K562 (cell line): ENCODE measurements at regions not wholly inside any gene's neighbourhood (a gene's known extent, or its start where the extent isn't known, plus 50 kb on each side); places are given as distances from the start of the nearest gene placed in this dataset.

Experiments used
- ATAC-seq: fragments of 200-7000 bp; cut with Tn5 transposase; 3 replicates; pipeline ENCODE4 v1.9.1; 2020; ENCODE audit warnings: moderate library complexity
- BruUV-seq: library from RNA; stranded (reverse); fragments of 400-500 nt; replicated peaks from 2 replicates; lab custom pipeline; 2021; lab: Mats Ljungman, UMichigan
- CTCF ChIA-PET: fragments of 300-600 bp; formaldehyde crosslinking; extraction: SDS; loops from one replicate; lab custom pipeline; 2021; ENCODE audit warnings: low intra/inter-chr PET ratio; lab: Yijun Ruan, JAX
- POLR2A ChIA-PET: fragments of 300-600, 350-650 bp; sonication (Branson Sonifier 250); formaldehyde crosslinking; extraction: SDS; loops from one replicate; lab custom pipeline; 2021; ENCODE audit warnings: antibody characterized with exemption, inconsistent platforms; lab: Yijun Ruan, JAX
- DNase-seq, 4 experiments: peaks; one replicate each; pipeline versions ENCODE4 v3.0.0 to v3.0.0-alpha.2; 2011 to 2018; ENCODE audit warnings: low spot score in 3 of 4, mixed read lengths in 3 of 4; ENCODE audit errors: extremely low read depth in 1 of 4
- FAIRE-seq: peaks from 2 replicates; lab custom pipeline; 2011; peaks lifted over from hg19 to GRCh38; lab: Jason Lieb, UNC
- H2AFZ ChIP-seq: 2 replicates; pipeline ENCODE4 v1.6.0; 2011; ENCODE audit warnings: low read depth, low read length, control low read depth, inconsistent platforms
- H3K27ac ChIP-seq: fragments of 200-600 bp; 3 replicates; pipeline ENCODE4 v1.8.0; 2011; ENCODE audit warnings: low read depth, mild to moderate bottlenecking, control low read depth, inconsistent platforms, low read length, moderate library complexity, mixed read lengths; ENCODE audit errors: extremely low read depth
- H3K27me3 ChIP-seq, 2 experiments: fragments of 300-600 bp in 1 of 2; 2 replicates in 1 of 2; 3 replicates in 1 of 2; pipeline versions ENCODE4 v1.6.0 to v1.8.0; 2011; ENCODE audit warnings: inconsistent platforms in 2 of 2, low read length in 2 of 2, mild to moderate bottlenecking in 1 of 2, mixed read lengths in 1 of 2, moderate library complexity in 1 of 2; ENCODE audit not compliant: control insufficient read depth in 2 of 2, insufficient read depth in 2 of 2
- H3K36me3 ChIP-seq: fragments of 300-600 bp; 3 replicates; pipeline ENCODE4 v1.8.0; 2011; ENCODE audit warnings: mild to moderate bottlenecking, low read length, inconsistent platforms; ENCODE audit not compliant: control insufficient read depth, insufficient read depth
- H3K4me1 ChIP-seq, 2 experiments: fragments of 200-600 bp in 1 of 2; replicated peaks in 1 of 2; 2 replicates in 1 of 2; 3 replicates in 1 of 2; pipeline versions ENCODE4 v1.5.1 to v1.8.0; 2011; ENCODE audit warnings: inconsistent platforms in 2 of 2, low read length in 2 of 2, mild to moderate bottlenecking in 1 of 2, mixed read lengths in 1 of 2, moderate library complexity in 1 of 2; ENCODE audit not compliant: control insufficient read depth in 2 of 2, insufficient read depth in 2 of 2
- H3K4me2 ChIP-seq: 2 replicates; pipeline ENCODE4 v1.6.1; 2011; ENCODE audit warnings: low read length, control low read depth, inconsistent platforms, mixed read lengths; ENCODE audit not compliant: insufficient read depth
- H3K4me3 ChIP-seq: fragments of 200-600 bp; sonication (generic), shearing (Covaris generic); 2 replicates; pipeline ENCODE4 v1.5.1; 2016; ENCODE audit warnings: control low read depth, inconsistent platforms
- H3K79me2 ChIP-seq: fragments of 200-600 bp; 3 replicates; pipeline ENCODE4 v1.8.0; 2011; ENCODE audit warnings: low read length, inconsistent platforms; ENCODE audit not compliant: control insufficient read depth, insufficient read depth
- H3K9ac ChIP-seq, 2 experiments: 2 replicates each; pipeline versions ENCODE4 v1.6.0 to v1.6.1; 2011; ENCODE audit warnings: low read depth in 2 of 2, low read length in 2 of 2, control low read depth in 1 of 2, inconsistent platforms in 1 of 2, mild to moderate bottlenecking in 1 of 2, mixed read lengths in 1 of 2; ENCODE audit not compliant: insufficient read depth in 1 of 2
- H3K9me1 ChIP-seq: one replicate; pipeline ENCODE4 v1.6.0; 2011; ENCODE audit warnings: inconsistent platforms, mild to moderate bottlenecking, low read length, moderate library complexity; ENCODE audit not compliant: control insufficient read depth, insufficient read depth
- H3K9me3 ChIP-seq: replicated peaks from 2 replicates; pipeline ENCODE4 v1.5.1; 2011; ENCODE audit warnings: low read depth, low read length, inconsistent platforms; ENCODE audit not compliant: control insufficient read depth, insufficient read depth
- H4K20me1 ChIP-seq: replicated peaks from 2 replicates; pipeline ENCODE4 v1.6.1; 2011; ENCODE audit warnings: low read length, inconsistent platforms, mixed read lengths; ENCODE audit not compliant: control insufficient read depth, insufficient read depth
- PBX2 ChIP-seq, 2 experiments: IDR thresholded peaks in 1 of 2; conservative IDR thresholded peaks in 1 of 2; 2 replicates each; pipeline ENCODE4 v1.6.1; 2016; ENCODE audit warnings: low read depth in 2 of 2, mild to moderate bottlenecking in 1 of 2, missing compliant biosample characterization in 1 of 2, missing genetic modification characterization in 1 of 2, moderate library complexity in 1 of 2
- ZNF263 ChIP-seq: sonication (generic); formaldehyde crosslinking; IDR thresholded peaks from 2 replicates; pipeline ENCODE4 v1.8.0; 2022; ENCODE audit warnings: mild to moderate bottlenecking, missing genetic modification reagents, borderline replicate concordance
- WGBS: fragments of 100-300 bp; shearing (Covaris generic); methylation state at CpG from one replicate; pipeline ENCODE4 v1.1.6; 2016; ENCODE audit warnings: low coverage, mixed read lengths; ENCODE audit not compliant: insufficient coverage; ENCODE audit errors: missing lambda C conversion rate; 5-methylcytosine and 5-hydroxymethylcytosine counted together
- in situ Hi-C: fragments of 300-500 bp; cut with MboI; formaldehyde crosslinking; loops from 4 replicates; pipeline ENCODE4 v1.15.0; 2018; ENCODE audit warnings: inconsistent platforms, mixed read lengths
- intact Hi-C: fragments of 100-400 bp; cut with micrococcal nuclease; formaldehyde crosslinking; loops from 2 replicates; pipeline ENCODE4 v1.14.2; 2022

GRCh38 chr10:20995123-20995987, 98.2 kb upstream of the NEBL start:
- FAIRE-seq, result no peak
- no TSS peak for BruUV-seq

More at GRCh38 chr10:20995123-20995987, 98.2 kb upstream of the NEBL start:
- Histone ChIP-seq H3K27ac (no peak overlapping the region), H3K9ac (no peak overlapping the region), H2AFZ (no peak overlapping the region; the same call in 1 of the 2 replicates), H3K27me3 (no peaks in the 10 kb centered on the region), H4K20me1 (no peaks in the 10 kb centered on the region), H3K9me1 (no peaks in the 10 kb centered on the region), H3K4me1 (0 out of 5 replicates have a peak, but pooled peaks cover 0 to 5% of the 10 kb centered on the region in 2 experiments), H3K79me2 (no peaks in the 10 kb centered on the region), H3K4me3 (no peak overlapping the region), H3K36me3 (no peaks in the 10 kb centered on the region), H3K9me3 (no peaks in the 10 kb centered on the region), H3K4me2 (no peak overlapping the region)
- no peak for ATAC-seq
- CTCF ChIA-PET, result no interaction called here
- TF ChIP-seq PBX2 (CRISPR knock-in tag; IDR thresholded peaks at IDR 0.05; ENCODE audit: low read depth) (no peak), PBX2 (tag; conservative IDR thresholded peaks at IDR 0.05; ENCODE audit: low read depth) (0 out of 2 replicates have a peak, but pooled peaks have one; percentile 16), ZNF263 (no peak)
- no peak for DNase-seq
- POLR2A ChIA-PET, result interaction anchor here (0.6 kb wide), 1 partner anchor 1384 kb away, joined by 3 read pairs; no protein-coding TSS in a partner anchor
- in situ Hi-C loops (no loop called here), intact Hi-C loops (no loop called here)
- WGBS, result 28% methylated on average over 14 of the region's 14 CpGs
